Fibroblast of gingiva (primary cell): ENCODE measurements at regions not wholly inside any gene's neighbourhood (a gene's known extent, or its start where the extent isn't known, plus 50 kb on each side); places are given as distances from the start of the nearest gene placed in this dataset.
A peak's percentile ranks its signal among the peaks of the same experiment; 100 is the strongest.

Experiments
- DNase-seq: peaks from one replicate; pipeline ENCODE4 v3.0.0-alpha.2; 2011; ENCODE audit warnings: low read depth

DNA sequence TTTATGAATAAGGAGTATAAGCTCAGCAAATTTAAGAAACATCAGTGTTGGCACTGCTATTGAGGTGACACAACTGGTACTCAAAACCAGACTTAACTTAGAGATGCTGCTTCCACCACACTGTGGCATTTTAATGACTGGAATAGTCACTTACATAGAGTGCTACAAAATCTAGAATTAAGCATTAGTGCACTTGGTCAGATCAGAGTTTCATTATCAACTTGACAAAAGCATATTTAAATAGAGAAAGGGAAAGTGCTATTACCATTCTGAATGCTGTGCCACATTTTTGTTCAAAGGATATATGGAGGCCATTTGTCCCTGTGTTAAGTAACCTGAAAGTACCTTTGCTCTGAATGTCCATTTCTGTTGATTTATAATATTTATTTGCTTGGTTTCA is 800.7 kb upstream of the ALCAM start:
- no peak for DNase-seq

DNA sequence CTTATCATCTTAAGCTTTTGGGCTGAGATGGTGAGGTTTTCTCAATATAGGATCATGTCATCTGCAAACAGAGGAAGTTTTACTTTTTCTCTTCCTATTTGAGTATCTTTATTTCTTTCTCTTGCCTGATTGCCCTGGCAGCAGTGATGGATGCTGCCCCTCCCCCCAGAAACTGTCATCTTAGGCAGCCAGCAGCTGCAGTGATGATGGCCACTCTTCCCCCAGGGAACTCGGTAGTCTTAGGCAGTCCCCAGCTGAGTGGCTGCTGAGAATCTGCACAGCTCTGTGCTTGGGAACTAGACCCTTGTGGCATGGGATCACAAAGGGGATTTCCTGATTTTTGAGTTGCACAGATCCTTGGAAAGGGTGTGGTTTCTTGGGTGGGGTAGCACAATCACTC is 791.1 kb upstream of the ALCAM start:
- no peak for DNase-seq

DNA sequence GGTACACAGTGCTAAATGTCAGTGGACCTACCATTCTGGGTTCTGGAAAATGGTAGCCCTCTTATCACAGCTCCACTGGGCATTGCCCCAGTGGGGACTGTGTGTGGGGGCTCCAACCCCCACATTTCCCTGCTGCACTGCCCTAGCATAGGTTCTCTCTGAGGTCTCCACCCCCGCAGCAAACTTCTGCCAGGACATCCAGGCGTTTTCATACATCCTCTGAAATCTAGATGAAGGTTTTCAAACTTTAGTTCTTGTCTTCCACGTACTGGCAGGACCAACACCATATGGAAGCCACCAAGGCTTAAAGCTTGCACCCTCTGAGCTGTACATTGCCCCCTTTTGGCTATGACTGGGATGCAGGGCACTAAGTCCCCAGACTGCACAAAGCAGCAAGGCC is 788.2 kb upstream of the ALCAM start:
- DNase-seq: no peak

DNA sequence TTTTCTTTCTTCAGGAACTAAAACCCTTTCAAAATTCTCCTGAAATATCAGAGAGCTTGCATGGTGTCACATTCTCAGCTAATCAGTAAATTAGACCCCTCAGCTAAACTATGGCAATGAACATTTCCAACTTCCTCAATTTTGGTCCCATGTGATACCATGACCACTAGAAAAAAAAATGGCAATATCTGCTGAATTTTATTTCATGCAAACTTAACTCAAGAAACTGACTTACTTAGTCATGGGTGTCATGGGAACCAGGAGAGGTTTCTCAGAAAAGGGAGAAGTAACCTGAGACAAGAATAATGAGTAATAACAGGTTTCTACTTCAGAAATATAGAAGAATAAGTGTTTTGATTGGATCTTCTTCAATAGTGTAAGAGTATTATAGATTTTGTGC is 784.6 kb upstream of the ALCAM start:
- DNase-seq: no peak

DNA sequence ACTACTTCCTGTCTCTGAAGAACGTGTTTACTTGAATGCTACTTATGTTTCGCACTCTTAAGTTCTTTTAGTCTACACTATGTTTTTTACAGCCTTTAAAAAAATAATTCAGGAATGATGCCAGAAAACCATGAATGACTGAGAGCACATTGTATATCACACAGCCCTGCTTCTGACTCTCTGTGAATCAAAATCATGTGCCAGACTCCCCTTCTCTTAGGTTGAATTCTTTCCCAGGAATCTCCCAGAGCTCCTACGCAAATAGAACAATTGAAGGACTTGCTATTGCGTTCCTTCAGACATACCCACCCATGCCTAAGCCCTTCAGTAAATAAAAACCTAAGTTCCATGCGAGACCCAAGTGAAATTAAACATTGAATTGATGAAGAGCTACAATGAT is 782.0 kb upstream of the ALCAM start:
- no peak for DNase-seq

DNA sequence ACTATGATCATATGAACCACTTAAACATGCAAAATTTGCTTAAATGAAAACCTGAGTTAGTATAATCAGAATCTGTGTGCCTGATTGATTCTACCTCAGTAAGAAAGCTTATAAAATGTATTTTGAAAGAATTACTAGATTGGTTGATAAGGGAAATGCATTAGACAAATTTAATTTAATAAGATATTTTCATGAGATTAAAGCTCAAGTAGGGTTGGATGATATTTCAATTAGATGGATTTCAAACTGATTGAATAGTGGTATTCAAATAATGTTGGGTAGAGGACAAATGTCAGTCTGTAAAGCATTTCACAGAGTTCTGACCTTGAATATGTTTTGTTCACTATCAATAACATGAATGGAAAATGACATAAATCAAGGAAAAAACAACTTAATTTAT is 780.4 kb upstream of the ALCAM start:
- no peak for DNase-seq

DNA sequence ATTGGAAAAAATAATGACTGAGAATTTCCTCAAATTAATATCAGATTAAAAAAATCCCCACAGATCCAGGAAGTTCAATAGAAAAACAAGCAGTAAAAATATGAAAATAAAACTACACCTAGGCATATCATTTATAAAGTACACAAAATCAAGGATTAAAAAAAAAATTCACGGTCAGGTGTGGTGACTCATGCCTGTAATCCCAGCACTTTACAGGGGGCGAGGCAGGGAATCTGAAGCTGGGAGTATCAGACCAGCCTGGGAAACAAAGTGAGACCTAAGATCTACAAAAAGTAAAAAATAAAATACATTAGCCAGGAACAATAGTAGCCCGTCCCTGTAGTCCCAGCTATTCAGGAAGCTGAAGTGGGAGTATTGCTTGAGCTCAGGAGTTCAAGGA is 778.3 kb upstream of the ALCAM start:
- DNase-seq: no peak

DNA sequence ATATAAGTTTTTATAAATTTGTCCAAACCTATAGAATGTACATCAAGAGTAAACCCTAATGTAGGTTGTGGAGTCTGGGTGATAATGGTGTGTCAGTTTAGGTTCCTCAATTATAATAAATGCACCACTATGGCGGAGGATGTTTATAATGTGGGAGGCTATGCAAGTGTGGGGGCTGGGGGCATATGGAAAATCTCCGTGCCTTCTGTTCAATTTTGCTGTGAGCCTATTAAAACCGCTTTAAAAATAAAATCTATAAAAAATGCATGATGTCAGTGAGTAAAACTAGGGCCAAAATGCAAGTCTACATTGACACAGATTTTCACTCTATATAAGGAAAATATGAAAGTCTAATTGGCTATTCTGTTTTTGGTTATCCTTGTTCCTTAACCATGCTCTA is 774.9 kb upstream of the ALCAM start:
- no peak for DNase-seq

DNA sequence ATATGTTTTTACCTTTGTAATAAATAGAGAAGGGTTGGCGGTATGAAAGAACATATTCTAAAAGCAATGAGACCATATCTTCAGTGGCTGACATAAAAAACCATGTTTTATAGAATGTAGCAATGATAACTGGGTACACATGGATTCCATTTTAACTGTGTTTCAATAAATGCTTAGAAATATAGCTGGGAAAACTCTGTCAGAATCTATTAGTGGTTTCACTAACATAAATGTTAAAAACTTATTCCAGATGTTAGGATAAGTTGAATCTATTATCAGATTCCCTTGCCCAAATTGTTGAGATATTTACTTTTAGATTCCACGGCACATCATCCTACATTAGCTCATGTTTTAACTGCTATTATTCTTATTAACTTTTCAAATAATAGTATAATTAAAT is 772.2 kb upstream of the ALCAM start:
- DNase-seq: no peak

DNA sequence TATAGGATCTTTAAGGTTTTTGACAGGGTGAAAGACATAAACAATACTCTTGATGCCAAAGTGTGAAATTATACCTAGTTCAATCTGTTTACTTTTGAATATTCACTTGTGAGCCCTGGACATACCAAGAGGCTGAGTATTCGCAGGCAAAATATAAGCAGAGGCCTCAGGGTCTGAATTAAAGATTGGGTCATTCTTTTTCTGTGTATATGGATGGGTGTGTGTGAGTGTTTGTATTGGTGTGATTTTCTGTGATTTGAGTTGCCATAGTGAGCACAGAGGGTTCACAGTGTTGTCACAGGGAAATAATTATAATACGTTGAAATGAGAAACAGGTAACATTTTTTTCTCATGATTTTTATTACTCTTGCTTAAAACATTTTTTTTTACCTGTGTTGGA is 770.7 kb upstream of the ALCAM start:
- no peak for DNase-seq

DNA sequence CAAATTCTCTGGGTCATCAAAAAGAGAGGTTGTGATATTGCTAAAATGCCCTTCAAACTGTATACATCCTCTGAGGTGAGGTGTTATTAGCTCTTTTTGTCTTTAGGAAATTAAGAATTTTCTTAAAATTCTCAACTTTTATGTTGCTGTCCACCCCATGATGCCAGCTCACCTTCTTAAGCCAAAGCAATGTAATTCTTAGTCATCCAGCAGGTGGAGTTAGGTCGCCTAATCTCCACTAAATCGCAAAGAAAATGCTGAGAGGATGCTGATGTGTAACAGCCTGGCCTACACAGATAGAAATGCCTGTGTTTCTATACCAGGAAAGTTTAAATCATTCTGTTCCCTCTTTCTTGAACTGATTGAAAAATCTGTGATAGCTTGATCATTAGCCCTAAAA is 770.2 kb upstream of the ALCAM start:
- DNase-seq: peak; percentile 45

DNA sequence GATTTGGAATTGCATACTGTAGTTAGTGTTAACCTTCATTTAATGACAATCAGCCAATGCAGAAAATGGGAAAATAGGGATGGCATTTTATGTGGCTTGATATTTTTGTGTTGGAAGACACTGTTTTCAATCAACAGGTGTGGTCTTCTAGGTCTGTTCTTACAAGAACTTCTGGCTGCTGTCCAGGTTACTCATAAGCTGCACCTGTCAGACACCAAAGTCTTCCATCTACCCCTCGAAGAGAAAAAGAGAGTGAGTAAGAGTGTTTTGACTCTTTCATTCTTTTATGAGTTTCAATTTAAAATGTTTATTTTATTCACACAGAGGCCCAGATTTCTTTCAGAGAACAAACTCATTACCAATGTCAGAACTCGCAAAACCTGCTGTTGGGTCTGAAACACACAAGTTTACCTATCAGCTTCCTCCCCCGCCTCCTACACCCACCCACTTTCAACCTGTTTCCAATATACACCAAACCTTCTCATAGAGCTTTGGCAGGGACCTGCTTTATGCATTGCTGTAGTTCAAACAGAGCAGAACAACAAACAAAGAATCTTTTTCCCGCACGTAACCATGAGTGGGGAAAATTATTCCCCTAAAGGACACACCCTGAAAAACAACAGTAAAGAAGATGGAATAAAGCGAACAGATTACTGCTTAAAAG is 767.7 kb upstream of the ALCAM start:
- no peak for DNase-seq

DNA sequence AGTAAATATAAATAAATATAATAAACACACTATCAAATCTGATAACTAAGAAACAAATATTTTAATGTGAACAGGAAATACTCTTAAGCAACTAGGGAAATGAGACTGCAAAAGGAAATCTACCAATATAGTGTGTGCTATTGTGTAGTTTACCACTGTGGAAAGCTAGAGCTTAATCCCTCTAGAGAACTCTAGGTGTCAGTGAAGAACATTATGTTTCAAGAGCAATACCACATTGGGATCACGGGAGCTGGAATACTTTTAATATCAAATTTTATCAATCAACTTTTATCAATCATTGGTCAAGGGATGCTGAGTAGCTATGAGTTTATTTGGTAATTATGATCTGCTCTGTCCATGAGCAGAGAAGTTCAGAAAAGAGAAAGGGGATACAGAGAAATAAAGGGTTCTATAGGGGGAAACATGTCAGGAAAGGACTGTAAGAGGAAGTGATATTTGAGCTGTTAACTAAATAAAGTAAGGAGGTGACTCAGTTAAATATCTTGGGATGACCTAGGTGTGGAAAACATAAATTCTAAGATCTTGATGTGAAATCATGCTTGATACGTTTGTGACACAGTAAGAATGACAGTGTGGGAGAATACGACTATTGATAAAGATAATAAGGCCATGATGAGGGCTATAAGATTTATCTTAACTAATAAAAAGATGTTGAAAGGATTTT is 762.2 kb upstream of the ALCAM start:
- DNase-seq: peak; percentile 32

DNA sequence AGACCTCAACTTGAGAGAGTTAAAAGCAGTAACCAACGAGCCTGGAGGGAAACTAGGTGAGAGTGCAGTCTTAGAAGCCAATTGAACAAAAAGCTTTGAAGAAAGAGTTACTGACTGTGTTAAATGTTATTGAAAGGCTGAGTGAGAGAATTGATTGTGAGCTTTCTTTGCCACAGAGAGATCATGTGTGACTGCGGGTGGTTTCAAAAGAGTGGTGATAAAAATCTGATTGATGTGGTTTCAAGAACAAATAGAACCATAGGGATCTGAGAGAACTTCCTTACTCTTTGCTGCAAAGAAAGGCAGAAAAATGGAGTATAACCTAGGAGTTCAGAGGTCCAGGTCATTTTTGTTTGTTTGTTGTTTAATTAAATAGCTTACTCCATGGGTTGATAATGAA is 759.9 kb upstream of the ALCAM start:
- DNase-seq: no peak

DNA sequence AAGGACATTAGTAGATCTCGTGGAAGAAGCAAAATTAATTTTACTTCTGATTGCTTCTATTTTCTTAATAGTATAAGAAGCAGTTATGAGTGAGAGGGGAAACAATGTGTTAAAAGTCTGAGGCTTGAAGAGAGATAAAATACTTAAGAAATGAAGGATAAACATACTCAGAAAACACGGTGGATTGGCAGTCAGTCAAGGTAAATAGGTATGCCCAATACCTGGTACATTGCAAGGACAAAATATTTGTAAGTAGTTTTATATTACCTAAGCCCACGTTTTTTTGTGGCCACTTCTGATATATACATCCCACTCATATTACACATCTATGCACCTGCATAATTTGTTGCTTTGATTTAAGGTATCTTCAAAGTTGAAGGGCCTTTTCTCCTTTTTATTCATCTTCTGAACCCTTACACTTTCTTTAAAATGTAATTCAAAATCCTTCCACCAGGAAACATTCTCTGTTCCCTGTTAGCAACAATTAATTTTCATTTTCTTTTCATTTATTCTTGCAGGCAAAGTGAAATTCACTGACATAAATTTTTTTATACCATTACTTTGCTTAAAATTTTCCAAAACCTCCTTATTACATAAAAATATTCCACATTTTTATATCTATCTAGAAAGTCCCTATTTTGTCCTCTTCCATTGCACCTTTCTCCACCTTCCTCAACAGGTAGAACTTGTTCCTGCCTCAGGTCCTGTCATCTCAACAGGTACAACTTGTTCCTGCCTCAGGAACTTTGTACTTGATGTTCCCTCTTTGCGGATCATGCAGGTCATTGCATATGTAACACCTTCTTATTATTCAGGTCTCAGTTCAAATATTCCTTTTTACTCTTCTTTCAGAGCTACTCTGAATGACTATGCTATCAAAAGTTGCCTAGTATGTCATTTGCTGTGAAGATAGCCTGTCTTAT is 755.7 kb upstream of the ALCAM start:
- DNase-seq: no peak

DNA sequence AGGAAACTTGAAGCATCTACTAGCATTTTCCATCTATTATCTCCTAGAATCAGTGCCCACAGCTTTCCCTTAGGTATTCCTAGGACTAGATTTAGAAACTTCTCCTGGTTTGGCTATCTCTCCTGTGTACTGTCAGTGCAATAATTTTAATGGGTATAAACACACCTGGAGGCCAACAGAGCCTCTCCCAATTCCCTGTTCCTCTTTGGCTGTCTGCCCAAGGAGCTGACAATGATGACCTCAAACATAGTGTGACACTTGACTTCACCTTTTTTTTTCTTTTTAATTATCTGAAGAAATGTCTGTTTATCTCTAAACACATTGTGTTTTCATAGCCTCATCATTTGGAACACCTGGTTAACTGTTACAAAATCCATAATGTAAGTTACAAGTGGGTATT is 754.5 kb upstream of the ALCAM start:
- DNase-seq: no peak

DNA sequence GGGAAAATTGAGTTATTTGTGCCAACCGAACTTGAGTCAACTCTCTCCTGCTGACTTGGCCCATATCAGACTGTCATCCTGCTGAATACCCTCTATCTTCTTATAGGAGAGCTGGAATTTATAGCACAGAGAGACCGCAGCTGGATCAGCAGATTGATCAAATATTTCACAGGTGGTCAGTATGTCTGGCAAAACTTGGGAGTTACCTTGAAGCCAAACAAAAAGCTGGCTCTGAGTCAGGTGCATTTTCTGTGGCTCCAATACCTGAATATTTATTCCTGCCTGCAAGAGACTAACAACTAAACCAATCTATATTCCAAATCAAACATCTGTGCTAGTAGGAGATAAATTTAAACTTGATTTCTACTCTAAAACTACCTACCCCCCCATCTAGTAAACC is 752.1 kb upstream of the ALCAM start:
- DNase-seq: no peak

DNA sequence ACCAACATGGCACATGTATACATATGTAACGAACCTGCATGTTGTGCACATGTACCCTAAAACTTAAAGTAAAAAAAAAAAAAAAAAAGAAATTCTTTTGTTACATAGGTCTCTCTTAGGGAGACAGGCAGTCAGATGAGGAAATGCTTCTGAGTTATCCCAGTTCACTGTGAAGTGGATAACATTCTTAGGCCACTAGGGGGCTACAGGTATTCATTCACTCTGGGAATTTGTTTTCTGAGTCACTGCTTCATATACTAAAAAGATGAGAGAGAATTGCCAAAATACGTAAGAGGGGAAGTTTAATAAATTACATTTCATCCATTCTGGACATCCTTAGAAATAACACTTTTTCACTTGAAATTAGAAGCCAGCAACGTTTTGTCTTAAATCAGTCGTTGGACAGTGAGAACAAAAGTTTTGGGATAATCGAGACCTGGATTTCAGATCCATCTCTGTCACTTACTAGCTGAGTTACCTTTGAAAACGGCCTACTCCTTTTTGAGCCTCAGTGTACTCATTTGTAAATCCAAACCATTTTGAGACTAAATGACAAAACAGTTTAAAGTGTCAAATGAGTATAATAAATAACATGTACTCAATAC is 738.4 kb upstream of the ALCAM start:
- DNase-seq: peak; percentile 53

DNA sequence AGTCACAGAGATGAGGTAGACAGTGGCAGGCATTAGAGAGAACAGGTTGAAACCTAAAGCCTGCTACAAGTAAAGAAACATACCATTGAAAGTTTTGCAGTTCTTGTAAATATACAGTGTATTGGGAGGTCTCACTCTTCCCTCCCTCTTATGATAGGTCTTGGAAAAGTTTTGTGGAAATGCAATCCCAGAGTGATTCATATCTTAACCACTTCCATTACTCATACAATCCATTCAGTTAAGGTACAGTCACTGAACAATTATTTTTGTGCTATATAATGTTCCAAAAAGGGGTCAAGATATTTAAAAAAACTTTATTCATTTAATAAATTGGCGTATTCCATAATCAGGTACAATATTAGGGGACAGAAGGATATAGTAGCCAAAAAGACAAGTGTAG is 737.7 kb upstream of the ALCAM start:
- peak; percentile 52 for DNase-seq

DNA sequence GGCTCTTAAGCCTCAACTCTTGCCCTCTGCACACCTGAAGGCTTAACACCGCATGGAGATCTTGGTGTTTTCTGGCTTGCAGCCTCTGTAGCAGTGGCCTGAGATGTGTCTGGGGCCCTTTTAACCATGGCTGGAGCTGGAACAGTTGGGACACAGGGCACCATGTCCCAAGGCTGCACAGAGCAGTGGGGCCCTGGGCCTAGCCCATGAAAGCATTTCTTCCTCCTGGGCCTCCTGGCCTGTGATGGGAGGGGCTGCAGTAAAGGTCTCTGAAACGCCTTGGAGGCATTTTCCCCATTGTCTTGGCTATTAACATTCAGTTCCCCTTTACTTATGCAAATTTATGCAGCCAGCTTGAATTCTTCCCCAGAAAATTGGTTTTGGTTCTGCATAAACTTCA is 735.5 kb upstream of the ALCAM start:
- DNase-seq: no peak

DNA sequence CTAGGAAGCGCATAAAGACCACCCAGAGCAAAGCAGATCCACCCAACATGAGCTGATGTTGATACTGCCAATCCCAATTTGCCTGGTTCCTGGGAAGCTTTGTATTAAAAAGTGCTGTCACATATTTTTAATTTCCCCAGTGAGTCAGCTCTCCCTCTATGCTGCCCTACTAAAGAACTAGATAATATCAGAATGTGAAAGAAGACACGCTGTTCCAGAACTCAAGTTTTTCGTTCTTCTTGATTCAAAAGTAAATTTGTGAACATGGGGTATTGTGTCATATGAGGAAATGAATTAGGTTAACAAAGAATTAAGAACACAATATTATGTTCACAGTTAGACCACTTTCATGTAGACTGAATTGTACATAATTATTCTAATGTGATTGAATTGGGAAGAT is 734.2 kb upstream of the ALCAM start:
- DNase-seq: no peak

DNA sequence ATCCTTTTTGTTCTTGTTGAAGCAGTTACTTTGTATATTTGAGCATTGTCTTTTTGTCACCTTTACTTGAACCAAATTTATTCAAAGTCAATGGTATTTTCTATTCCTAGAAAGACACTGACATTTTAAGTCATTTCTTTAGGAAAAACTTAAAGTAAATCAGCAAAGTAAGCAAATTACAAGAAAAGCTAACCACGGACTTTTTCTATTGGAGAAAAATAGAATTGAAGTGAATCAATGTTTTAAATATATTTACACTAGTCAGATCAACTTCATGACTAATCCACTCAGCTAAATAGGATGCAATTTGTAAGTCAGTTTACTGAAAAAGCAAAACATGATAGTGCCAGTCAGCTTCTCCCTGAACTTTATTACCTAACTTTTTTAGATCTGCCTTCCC is 733.8 kb upstream of the ALCAM start:
- DNase-seq: no peak
